NOMO-1 treated with DMSO at 0.1 percent for 48 hours (cell line): ENCODE measurements at regions not wholly inside any gene's neighbourhood (a gene's known extent, or its start where the extent isn't known, plus 50 kb on each side); places are given as distances from the start of the nearest gene placed in this dataset.
"Not testable (repeated sequence)": the region's sequence is repeated elsewhere in the genome, so short reads cannot be mapped to it uniquely, and the experiment has no call there.

Experiments used
- DNase-seq: peaks from one replicate; lab custom pipeline; 2025; ENCODE audit not compliant: unreplicated experiment; lab: John Stamatoyannopoulos, UW

DNA sequence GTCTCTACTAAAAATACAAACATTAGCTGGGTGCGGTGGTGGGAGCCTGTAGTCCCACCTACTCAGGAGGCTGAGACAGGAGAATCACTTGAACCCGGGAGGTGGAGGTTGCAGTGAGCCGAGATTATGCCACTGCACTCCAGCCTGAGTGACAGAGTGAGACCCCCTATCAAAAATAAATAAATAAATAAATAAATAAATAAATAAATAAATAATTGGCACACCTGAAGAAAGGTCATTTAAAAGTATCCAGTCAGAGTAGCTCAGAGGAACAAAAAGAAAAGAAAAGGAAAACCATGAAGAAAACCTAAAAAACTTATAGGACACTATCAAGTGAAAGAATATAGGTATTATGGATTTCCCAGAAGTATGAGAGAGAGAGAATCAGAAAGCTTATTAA, 330.1 kb upstream of the AR start:
- DNase-seq = not testable (repeated sequence)

DNA sequence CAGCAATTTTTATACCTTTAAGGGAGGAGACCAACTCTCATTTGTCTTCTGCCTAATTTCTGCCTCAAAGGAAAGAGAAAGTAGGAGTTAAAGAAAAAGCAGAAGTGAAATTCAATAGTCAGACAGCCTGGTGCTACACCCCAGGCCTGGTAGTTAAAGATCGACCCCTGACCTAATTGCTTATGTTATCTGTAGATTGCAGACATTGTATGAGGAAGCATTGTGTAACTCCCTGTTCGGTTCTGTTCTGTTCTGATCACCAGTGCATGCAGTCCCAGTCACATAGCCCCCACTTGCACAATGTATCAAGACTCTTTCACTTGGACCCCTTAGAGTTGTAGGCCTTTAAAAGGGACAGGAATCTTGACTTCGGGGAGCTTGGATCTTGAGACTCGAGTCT, 335.9 kb upstream of the AR start:
- peak; percentile 75 for DNase-seq

DNA sequence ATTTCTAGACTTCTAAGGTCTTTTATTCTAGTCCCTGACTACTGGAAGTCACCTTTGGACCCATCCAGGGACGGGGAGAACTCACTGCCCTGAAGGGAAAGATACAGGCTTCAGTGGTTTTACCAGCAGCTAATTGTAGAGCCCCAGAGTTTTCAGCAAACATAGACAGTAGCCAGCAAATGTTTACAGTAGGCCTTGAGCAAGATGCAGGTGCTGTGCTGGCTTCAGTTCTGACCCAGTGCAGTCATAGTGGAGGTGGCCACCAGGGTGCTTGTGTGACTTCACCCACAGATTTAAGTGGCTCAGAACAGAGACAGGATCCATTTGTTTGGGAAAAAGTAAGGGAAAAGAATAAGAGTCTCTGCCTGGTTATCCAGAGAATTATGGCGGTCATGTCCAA, 384.4 kb upstream of the AR start:
- no peak for DNase-seq

DNA sequence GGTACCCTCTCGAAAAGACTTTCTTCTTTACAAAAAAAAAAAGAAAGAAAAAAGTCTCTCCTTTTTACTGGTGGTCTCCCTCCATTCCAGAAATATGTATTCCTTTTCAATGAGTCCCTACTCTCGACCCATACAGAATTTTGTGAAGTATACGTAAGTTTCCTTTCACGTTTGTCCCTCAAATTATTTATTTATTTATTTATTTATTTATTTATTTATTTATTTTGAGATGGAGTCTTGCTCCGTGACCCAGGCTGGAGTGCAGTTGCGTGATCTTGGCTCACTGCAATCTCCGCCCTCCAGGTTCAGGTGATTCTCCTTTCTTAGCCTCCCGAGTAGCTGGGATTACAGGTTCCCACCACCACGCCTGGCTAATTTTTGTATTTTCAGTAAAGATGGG, 429.2 kb upstream of the AR start:
- no peak for DNase-seq

DNA sequence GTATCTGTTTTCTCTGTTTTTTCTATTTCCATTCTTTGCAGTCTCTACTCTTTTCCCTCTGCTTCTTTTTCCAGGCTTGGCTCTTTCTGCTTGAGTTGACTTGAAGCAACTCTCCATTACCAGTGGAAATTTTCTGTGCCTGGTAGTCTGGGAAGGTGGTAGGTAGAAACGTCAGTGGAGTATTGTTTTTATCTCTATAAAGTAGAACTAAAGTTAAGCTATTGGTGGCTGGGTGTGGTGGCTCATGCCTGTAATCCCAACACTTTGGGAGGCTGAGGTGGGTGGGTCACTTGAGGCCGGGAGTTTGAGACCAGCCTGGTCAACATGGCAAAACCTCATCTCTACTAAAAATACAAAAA, 438.1 kb upstream of the AR start:
- no peak for DNase-seq

DNA sequence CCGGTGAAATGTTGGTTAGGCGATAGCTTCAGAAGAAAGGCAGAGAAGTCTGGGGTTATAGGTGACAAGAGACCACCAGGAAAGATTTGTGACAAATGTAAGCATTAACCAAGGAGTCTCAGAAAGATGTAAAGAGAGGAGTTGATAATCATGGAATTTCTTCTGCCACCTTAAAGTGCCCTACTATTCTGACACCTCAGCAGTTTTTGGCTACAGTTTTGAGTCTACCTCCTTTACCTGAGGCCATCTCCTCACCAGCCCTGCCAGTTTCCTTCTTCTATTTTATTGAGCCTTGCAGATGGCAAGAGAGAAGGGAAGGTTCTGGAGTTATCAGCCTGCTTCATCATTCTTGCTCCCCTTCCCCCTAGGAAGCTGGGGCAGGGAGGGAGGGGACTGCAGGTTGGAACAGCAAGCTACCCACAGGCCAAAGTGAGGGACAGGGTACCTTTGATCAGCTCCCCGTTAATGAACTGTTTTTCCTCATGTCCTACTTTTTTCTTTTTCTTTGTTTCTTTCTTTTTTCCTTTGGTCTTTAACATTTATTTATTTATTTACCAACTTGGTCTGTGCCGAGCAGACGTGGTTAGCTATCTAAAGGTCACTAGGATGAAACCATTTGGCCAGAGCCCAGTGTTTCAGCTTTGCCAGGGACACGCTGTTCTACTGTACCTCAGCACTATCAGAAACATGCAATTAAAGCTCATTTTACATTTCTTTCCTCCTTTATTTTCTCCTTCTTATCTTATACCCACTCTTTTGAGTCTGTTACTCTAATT, 438.7 kb upstream of the AR start:
- DNase-seq = no peak

DNA sequence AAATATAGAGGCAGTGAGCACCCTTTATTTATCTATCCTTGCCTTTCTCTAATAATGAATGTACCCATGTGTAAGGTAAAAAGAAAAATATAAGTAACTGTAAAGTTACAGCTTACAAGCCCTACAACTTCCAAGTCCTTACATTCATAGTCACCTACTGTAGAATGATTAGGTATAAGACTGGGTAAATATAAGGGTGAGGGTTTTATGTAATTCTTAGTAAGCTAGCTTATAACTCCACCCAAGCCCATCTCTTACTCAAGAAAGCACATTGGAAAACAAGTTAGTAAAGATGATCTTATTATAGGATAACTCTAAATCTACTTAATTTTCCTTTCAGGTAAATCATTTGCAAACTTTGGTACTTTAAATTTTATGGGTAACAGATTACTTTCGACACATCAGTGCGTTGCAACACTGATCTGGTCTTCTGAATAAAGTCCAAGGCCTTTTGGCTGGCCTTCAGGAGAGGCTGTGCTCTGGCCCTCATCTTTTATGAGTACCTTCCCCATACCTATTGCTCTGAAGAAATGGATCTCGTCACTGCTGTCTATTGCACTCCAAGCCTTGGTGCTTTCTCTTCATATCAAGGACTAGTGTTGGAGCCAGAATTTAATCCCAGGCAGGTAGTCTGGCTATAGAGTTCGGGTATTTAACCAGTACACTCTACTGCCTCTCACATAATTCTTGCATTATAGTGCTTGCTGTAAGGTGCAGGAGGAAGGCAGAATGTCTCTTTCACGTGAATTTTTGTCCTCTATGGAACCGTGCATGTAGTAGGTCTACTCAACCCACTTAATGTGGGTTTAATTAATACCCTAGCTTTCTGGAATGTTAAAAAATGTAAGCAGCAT, 443.6 kb upstream of the AR start:
- DNase-seq = no peak

DNA sequence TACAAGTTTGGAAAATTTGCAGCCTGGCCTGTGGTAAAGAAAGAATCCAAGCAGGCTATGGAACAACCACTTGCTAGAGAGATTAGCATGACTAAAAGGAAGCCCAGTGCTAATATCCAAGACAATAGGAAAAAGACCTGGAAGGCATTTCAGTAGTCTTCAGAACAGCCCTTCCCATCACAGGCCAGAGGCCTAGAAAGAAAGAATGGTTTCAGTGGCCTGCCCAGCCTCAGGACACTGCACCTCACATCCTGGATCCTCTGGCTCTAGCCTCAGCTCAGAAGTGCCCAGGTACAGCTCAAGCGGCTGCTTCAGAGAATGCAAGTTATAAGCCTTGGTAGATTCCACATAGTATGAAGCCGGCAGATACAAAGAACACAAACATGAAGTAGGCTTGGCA, 449.8 kb upstream of the AR start:
- no peak for DNase-seq

DNA sequence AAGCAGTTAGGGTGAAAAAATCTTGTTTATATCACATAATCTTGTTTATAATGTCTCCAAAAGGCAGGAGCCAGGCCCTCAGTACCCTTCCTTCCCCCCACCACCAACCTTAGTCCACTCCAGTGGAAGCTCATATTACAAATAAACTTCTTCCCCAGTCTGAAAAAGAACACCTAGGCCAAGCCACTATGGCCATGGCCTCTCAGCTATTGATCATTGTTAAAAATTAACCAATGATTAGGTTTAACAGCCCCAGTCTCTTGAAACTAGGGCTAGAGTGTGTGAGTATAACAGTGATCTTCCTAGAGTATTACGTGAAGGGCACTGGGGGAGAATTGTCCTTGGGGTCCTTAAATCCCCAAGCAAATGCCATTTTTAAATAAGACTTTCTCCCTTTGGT, 411.9 kb upstream of the EDA2R start:
- no peak for DNase-seq

DNA sequence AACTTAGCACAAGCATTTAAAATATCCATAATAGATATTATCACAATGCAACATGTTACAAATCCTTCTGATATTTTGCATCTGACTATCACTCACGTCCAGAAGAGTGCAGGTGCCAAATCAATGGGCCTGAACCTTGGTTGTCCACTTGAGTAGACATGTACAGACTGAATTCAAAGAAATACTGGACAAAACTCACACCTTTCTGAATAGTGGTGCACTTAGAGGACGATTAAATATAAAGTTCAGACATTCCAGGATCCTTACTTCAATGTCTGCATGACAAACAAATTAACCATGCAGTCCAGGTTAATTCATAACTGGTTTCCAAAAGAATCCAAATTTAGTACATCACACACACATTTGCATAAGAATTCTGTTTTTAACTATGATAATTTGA, 406.0 kb upstream of the EDA2R start:
- no peak for DNase-seq

DNA sequence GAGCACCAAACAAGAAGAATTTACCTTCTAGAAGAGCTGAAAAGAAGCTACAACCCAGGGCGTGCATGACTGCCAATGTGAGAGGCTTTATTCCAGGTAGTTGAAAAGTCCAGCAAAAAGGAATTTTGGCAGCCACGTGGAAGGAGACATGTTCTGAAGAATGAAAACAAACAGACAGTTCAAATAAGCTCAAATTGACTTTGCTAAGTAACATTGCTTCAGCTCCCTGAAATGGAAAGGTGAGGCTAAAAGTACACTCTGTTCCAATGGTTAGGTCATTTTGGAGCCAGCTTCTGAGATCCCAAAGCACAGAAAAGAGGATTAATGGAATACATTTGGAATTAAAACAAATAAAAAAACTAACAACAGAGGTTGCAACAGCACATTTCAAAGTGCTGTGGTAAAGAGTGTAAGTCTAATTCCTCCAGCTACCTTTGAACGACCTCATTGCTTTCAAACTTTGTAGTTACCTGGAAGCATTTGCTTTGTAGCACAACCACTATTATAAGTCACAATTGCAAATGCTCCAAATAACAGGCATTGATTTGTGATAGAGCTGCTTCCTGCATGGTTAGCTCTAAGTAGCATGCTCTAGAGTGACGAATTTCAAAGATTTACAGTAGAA, 405.3 kb upstream of the EDA2R start:
- DNase-seq = no peak

DNA sequence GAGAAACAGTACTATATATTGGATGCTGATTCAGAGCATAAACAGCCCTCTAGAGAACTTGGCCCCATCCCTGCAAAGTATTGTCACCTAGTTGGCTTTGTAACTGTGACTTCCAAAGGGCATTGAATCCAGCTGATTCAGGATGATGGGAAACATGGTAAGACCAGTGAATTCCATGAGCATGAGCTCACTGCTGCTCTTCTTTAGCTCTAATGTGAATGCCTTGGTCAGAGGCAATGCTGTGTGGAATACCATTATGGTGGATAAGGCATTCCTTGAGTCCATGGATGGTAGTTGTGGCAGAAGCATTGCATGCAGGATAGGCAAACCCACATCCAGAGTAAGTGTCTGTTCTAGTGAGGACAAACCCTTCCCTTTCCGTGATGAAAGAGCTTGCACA, 365.6 kb upstream of the EDA2R start:
- DNase-seq = no peak

DNA sequence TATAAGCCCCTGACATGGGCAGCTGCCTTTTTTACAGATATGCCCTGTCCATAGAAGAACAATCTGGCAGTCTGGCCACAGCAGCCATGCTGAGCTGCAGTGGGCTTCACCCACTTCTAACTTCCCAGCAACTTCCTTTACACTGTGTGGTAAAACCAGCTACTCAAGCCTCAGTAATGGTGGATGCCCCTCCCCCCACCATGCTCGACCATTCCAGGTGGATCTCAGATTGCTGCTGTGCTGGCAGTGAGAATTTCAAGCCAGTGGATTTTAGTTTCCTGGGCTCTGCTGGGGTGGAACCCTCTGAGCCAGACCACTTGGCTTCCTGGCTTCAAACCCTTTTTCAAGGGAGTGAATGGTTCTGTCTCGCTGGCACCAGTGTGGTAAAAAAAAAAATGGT, 355.9 kb upstream of the EDA2R start:
- no peak for DNase-seq

DNA sequence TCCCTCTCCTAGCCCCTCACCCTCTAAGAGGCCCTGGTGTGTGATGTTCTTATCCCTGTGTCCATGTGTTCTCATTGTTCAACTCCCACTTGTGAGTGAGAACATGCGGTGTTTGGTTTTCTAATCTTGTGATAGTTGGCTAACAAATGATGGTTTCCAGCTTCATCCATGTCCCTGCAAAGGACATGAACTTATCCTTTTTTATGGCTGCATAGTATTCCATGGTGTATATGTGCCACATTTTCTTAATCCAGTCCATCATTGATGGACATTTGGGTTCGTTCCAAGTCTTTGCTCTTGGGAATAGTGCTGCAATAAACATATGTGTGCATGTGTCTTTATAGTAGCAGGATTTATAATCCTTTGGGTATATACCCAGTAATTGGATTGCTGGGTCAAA, 353.2 kb upstream of the EDA2R start:
- not testable (repeated sequence) for DNase-seq

DNA sequence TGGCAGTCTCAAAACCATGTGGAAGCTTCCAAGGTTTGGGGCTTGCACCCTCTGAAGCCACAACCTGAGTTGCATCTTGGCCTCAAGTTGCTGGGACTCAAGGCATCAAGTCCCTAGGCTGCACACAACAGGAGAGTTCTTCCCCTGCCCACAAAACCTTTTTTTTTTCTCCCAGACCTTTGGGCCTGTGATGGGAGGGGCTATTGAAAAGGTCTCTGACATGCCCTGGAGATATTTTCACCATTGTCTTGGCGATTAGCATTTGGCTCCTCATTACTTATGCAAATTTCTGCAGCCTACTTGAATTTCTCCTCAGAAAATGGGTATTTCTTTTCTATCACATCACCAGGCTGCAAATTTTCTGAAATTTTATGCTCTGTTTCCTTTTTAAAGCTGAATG, 349.5 kb upstream of the EDA2R start:
- DNase-seq = no peak

DNA sequence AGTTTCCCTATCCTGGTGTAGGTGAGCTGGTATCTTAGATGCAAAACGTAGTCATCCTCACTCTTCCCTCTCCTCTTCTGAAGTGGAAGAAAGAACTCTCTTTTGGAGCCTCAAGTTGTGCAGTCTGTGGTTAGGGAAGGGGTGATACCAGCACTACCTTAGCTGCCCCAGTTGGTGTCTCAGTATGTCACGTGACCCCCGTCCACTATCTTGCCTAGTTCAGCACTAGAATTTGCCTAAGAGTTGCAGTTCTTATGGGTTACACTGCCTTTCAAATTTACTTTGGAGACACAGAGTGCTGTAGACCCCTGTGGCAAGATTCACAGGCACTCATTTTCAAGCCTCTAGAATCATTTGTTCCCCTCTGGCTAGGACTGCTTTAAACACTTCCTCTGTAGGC, 322.8 kb upstream of the EDA2R start:
- DNase-seq = no peak

DNA sequence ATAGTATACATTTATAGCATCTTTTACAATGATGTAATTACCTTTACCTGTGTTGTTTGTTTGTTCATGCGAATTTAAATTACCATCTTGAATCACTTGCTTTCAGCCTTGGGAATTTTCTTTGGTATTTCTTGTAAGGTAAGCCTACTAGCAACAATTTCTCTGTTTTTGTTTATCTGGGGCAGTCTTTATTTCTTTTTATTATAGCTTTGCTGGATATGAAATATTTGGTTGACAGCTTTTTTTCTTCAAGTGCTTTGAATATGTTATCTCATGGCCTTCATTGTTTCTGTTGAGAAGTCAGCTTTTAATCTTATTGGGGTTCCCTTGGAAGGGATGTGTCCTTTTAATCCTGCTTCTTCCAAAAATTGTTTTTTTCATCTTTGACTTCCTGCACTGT, 292.8 kb upstream of the EDA2R start:
- DNase-seq = no peak

DNA sequence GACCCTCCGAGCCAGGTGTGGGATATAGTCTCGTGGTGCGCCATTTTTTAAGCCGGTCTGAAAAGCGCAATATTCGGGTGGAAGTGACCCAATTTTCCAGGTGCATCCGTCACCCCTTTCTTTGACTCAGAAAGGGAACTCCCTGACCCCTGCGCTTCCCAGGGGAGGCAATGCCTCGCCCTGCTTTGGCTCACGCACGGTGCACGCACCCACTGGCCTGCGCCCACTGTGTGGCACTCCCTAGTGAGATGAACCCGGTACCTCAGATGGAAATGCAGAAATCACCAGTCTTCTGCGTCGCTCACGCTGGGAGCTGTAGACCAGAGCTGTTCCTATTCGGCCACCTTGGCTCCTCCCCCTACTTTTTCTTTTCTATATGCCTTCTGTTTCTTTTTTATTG, 291.6 kb upstream of the EDA2R start:
- not testable (repeated sequence) for DNase-seq

DNA sequence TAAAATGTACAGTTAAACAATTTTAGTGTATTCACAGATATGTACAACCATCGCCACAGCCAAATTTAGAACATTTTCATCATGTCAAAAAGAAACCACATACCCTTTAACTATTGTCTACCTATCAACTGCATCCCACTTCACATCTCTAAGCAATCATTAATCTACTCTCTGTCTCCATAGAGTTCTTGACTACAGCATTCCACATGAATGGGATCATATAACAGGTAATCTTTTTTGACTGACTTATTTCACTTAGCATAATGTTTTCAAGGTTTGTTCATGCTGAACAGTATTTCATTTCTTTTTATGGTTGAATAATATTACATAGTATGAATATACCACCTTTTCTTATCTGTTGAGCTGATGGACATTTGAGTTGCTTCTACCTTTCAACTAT, 281.4 kb upstream of the EDA2R start:
- DNase-seq = no peak

DNA sequence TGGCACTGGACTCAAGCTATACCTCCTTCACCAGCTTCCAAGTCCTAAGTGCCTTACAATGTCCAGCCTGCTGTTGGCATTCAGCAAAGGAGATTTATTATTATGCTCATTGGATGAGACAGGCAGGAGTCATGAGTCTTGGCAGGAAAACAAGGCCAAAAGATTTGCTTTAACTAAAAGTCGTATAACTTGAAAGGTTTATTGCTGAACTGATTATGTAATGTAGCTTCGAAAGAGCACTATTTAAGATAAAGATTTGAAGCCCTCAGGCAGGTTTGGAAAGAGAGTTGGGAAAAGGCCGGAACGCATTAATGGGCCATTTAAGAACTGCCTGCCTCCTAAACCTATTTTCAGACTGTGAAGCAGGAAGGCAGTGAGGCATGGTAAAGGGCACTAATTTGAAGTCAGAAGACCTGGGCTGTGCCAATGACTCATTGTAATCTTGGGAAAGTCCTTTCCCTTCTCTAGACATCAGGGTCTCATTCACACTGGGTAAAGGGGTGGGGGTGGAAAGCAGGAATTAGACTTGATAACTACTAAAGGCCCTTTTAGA, 280.5 kb upstream of the EDA2R start:
- no peak for DNase-seq

DNA sequence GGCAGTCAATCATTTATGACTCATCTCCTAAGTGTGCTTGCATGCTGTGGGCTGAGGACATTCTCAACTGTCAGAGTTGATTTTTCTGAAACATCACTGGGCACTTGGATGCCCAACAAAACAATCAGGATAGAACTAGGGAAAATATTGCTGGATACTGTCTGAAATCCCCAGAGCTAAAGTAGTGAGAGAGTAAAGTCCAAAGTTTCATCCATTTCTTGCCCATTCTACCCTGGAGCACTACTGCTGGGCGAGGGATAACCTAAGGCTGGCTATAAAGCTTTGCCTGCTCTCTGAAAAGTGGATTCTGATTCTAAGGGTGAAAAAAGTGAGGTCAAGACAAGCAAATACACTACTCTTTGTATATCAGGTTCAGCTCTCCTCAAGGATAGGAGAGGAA, 279.6 kb upstream of the EDA2R start:
- no peak for DNase-seq

DNA sequence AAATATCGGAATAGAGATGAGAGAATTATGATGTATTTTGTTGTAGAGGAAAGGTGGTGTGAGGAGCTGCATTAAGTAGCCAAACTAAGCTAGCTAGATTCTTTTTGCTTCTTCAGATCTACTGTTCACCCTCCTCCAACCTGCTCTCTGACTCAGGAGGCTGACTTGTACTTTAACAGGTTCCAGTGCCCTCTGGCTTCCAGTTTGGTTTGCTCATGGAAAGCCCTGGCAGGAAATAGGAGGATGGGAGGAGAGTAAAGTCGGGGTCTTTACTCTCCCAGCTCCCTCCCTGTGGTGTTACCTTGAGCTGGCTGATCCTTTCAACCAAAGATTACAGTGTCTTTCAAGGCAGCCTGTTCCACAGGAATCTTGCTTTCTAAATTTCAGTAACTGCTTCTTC, 277.0 kb upstream of the EDA2R start:
- DNase-seq = no peak
